BE2C (cell line): ENCODE measurements at regions not wholly inside any gene's neighbourhood (a gene's known extent, or its start where the extent isn't known, plus 50 kb on each side); places are given as distances from the start of the nearest gene placed in this dataset.

Experiments used
- DNase-seq: peaks from one replicate; pipeline ENCODE4 v3.0.0-alpha.2; 2020
- H3K27me3 ChIP-seq: fragments of 250-450 bp; sonication (Bioruptor Pico); 2 replicates; pipeline ENCODE4 v1.5.1; 2020; ENCODE audit warnings: mild to moderate bottlenecking
- H3K36me3 ChIP-seq: fragments of 250-450 bp; sonication (Bioruptor Pico); 2 replicates; pipeline ENCODE4 v1.5.1; 2020; ENCODE audit warnings: mild to moderate bottlenecking
- H3K4me1 ChIP-seq: fragments of 250-450 bp; sonication (Bioruptor Pico); 2 replicates; pipeline ENCODE4 v1.5.1; 2020
- H3K4me3 ChIP-seq: 2 replicates; pipeline ENCODE4 v1.5.1; 2011; ENCODE audit warnings: low read depth, low read length
- H3K9me3 ChIP-seq: fragments of 250-450 bp; sonication (Bioruptor Pico); 2 replicates; pipeline ENCODE4 v1.5.1; 2020
- TF ChIP-seq, protein P1 (sequence below): IDR thresholded peaks from 2 replicates; pipeline ENCODE4 v1.5.1; 2012; ENCODE audit warnings: mild to moderate bottlenecking, low read depth, low read length

DNA sequence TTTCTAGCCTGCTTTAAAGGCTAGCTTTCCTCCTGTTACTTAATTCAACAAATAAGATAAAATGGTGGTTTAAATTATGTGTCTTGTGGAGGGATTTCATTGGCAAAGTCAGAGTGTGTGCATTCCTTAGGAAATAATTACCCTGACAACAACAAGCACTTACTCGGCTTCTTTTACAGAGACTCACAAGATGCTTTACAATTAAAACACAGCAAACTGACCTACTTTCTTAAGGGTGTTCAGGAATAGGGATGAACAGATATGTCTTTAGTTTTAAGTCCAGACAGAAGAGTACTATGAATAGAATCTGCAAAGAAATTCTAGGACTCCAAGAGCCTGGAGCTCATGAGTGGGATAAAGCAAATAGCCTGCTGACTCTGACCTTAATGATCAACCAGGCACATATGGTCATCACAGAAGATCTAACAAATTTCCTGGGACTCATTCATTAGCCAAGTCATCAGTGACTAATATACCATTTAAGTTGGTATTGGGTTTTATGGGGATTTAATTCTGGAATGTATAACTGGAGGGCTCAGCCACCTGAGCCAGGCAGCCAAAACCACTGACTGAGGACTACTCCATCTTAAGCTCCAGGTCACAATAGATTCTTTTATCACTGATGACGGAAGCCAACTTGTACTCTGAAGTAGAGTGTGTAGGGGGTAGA lies 161.8 kb upstream of the RIMS1 start:
- H3K9me3 ChIP-seq, result no peaks in the 10 kb centered on the region
- no peaks in the 10 kb centered on the region for H3K36me3 ChIP-seq
- H3K27me3 ChIP-seq, result no peaks in the 10 kb centered on the region
- TF ChIP-seq, protein P1, sequence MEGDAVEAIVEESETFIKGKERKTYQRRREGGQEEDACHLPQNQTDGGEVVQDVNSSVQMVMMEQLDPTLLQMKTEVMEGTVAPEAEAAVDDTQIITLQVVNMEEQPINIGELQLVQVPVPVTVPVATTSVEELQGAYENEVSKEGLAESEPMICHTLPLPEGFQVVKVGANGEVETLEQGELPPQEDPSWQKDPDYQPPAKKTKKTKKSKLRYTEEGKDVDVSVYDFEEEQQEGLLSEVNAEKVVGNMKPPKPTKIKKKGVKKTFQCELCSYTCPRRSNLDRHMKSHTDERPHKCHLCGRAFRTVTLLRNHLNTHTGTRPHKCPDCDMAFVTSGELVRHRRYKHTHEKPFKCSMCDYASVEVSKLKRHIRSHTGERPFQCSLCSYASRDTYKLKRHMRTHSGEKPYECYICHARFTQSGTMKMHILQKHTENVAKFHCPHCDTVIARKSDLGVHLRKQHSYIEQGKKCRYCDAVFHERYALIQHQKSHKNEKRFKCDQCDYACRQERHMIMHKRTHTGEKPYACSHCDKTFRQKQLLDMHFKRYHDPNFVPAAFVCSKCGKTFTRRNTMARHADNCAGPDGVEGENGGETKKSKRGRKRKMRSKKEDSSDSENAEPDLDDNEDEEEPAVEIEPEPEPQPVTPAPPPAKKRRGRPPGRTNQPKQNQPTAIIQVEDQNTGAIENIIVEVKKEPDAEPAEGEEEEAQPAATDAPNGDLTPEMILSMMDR, result no peak
- DNase-seq, result no peak
- no peak overlapping the region for H3K4me3 ChIP-seq
- H3K4me1 ChIP-seq, result no peaks in the 10 kb centered on the region

DNA sequence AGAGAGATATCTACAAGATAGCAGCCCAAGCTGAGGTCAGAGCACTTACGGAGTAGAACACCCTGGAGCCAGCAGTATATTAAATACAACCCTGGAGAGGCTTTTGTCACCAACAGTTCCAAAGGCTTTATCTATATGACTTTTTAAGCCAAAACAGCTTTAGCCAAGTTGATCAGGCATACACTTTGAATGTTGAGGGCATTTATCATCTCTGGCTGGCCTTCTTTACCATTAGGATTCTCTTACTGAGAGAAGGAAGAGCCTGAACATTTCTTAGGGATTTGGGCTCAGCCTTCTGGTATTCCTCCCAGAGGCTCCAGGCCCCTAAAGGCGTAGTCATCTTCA lies 161.3 kb upstream of the RIMS1 start:
- TF ChIP-seq, protein P1, result no peak
- H3K27me3 ChIP-seq, result no peaks in the 10 kb centered on the region
- H3K4me1 ChIP-seq, result no peaks in the 10 kb centered on the region
- H3K9me3 ChIP-seq, result no peaks in the 10 kb centered on the region
- H3K4me3 ChIP-seq, result no peak overlapping the region
- DNase-seq, result no peak
- H3K36me3 ChIP-seq, result no peaks in the 10 kb centered on the region

DNA sequence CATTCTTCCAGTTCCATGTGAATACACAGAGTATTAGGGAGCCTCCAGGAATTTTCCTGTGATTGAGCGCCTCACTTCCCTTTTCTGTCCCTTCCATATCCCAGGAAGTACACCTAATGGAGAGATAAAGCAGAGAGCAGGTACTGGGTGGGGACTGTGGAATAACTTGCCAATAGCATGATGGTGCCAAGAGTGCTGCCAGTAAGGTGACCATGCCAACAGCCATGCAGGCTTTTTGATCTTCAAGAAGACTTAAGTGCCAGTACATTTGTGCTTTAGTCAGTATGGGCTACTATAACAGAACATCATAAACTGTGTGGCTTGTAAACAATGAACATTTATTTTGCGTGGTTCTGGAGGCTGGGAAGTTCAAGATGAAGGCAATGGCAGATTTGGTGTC lies 160.2 kb upstream of the RIMS1 start:
- no peak overlapping the region for H3K4me3 ChIP-seq
- DNase-seq, result no peak
- TF ChIP-seq, protein P1, result no peak
- no peaks in the 10 kb centered on the region for H3K36me3 ChIP-seq
- no peaks in the 10 kb centered on the region for H3K9me3 ChIP-seq
- no peaks in the 10 kb centered on the region for H3K4me1 ChIP-seq
- no peaks in the 10 kb centered on the region for H3K27me3 ChIP-seq

DNA sequence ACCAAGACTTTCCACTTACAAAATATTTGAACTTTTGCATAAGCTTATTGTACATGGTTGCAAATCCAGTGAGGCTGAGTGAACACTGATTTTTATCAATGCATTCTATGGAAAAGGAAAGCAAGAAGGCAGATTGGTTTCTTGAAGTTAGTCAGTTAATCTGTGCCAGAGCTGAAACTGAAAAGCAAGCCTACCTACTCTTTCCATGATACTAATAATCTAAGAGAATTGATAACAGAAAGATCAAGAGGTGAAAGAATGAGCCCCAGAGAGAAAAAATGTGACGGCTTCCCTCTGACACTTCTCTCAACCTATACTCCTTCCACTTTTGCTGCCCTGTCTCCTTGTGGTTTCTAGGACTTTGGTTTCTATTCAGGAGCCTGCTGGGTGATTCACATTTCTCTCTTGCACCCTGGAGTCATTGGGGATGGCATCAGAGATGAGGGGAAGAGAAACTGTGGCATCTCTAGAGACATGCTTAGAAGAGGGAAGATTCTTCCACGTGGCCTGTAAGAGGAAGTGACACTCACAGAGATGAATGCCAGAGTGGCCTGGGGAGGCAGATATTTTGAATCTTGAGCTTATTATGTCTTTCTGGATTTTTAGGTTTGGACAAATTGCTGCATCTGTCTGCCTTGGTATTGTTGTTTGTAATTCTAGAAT lies 158.6 kb upstream of the RIMS1 start:
- Histone ChIP-seq H3K4me1 (no peaks in the 10 kb centered on the region), H3K36me3 (no peaks in the 10 kb centered on the region), H3K27me3 (no peaks in the 10 kb centered on the region), H3K4me3 (no peak overlapping the region), H3K9me3 (no peaks in the 10 kb centered on the region)
- no peak for DNase-seq
- TF ChIP-seq, protein P1, result no peak

DNA sequence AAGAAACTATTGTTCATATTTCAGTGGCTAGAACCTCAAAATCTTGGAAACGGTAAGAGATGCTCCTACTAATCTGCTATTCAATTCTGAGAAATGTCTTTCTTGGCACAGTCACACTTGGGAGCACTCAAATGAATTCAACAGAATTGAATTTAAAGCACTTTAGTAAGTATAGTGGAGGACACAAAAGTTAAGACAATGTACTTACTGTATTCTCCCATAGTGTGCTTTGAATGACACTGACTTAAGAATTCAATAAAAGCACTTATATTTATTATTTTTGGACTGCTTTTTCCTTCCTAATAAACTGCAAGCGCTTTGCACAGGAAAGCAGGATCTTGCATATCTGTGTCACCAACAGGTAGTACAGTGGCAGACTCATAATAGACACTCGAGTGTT lies 156.1 kb upstream of the RIMS1 start:
- Histone ChIP-seq H3K27me3 (no peaks in the 10 kb centered on the region), H3K4me1 (no peaks in the 10 kb centered on the region), H3K4me3 (no peak overlapping the region), H3K9me3 (no peaks in the 10 kb centered on the region), H3K36me3 (no peaks in the 10 kb centered on the region)
- TF ChIP-seq, protein P1, result no peak
- DNase-seq, result no peak
